GM12878 (cell line): ENCODE measurements at regions not wholly inside any gene's neighbourhood (a gene's known extent, or its start where the extent isn't known, plus 50 kb on each side); places are given as distances from the start of the nearest gene placed in this dataset.
"Not testable (repeated sequence)": the region's sequence is repeated elsewhere in the genome, so short reads cannot be mapped to it uniquely, and the experiment has no call there.

Source experiments
- ATAC-seq: fragments of 200-7000 bp; cut with Tn5 transposase; 3 replicates; pipeline ENCODE4 v1.9.1; 2020; ENCODE audit warnings: mild to moderate bottlenecking, moderate library complexity
- BruUV-seq: library from RNA; stranded (reverse); fragments of 400-500 nt; replicated peaks from 2 replicates; lab custom pipeline; 2021; lab: Mats Ljungman, UMichigan
- CTCF ChIA-PET: fragments of 300-600 bp; sonication (Branson Sonifier 250); formaldehyde crosslinking; extraction: SDS; loops from one replicate; lab custom pipeline; 2021; ENCODE audit warnings: inconsistent platforms; lab: Yijun Ruan, JAX
- POLR2A ChIA-PET: fragments of 350-600 bp; formaldehyde crosslinking; extraction: SDS; loops from one replicate; lab custom pipeline; 2021; ENCODE audit warnings: inconsistent platforms; lab: Charles Lee
- RAD21 ChIA-PET: fragments of 300-600 bp; sonication (Branson Sonifier 250); formaldehyde crosslinking; loops from one replicate; lab custom pipeline; 2023; ENCODE audit warnings: antibody characterized with exemption; ENCODE audit not compliant: unreplicated experiment; lab: Charles Lee
- SMC1A ChIA-PET: fragments of 300-600 bp; sonication (Branson Sonifier 250); formaldehyde crosslinking; loops from one replicate; lab custom pipeline; 2023; ENCODE audit not compliant: unreplicated experiment, uncharacterized antibody; lab: Charles Lee
- DNase-seq: peaks from one replicate; pipeline ENCODE4 v3.0.0-alpha.2; 2011; ENCODE audit warnings: low read depth, low spot score
- FAIRE-seq: peaks from 3 replicates; lab custom pipeline; 2011; peaks lifted over from hg19 to GRCh38; lab: Jason Lieb, UNC
- H2AFZ ChIP-seq: 2 replicates; pipeline ENCODE4 v1.6.0; 2011; ENCODE audit warnings: low read depth, low read length, control low read depth; ENCODE audit not compliant: control insufficient read depth
- H3K27ac ChIP-seq: 2 replicates; pipeline ENCODE4 v1.5.1; 2011; ENCODE audit warnings: control low read depth; ENCODE audit not compliant: control insufficient read depth, insufficient read depth
- H3K27me3 ChIP-seq, 2 experiments: replicated peaks in 1 of 2; 2 replicates each; pipeline versions ENCODE4 v1.6.0 to v1.6.1; 2011; ENCODE audit warnings: low read length in 1 of 2; ENCODE audit not compliant: control insufficient read depth in 2 of 2, insufficient read depth in 2 of 2
- H3K36me3 ChIP-seq, 2 experiments: 2 replicates each; pipeline ENCODE4 v1.5.1; 2011; ENCODE audit warnings: low read length in 1 of 2; ENCODE audit not compliant: control insufficient read depth in 2 of 2, insufficient read depth in 2 of 2
- H3K4me1 ChIP-seq: 2 replicates; pipeline ENCODE4 v1.6.1; 2011; ENCODE audit warnings: mild to moderate bottlenecking, low read length, moderate library complexity, mixed read lengths; ENCODE audit not compliant: control insufficient read depth, insufficient read depth
- H3K4me2 ChIP-seq: 2 replicates; pipeline ENCODE4 v1.6.0; 2011; ENCODE audit warnings: control low read depth; ENCODE audit not compliant: control insufficient read depth, insufficient read depth
- H3K4me3 ChIP-seq: fragments of 200-600 bp; sonication (generic); 2 replicates; pipeline ENCODE4 v1.5.1; 2016
- H3K79me2 ChIP-seq: 2 replicates; pipeline ENCODE4 v1.6.0; 2011; ENCODE audit warnings: low read length; ENCODE audit not compliant: control insufficient read depth, insufficient read depth
- H3K9ac ChIP-seq: 2 replicates; pipeline ENCODE4 v1.8.0; 2011; ENCODE audit warnings: low read length, control low read depth, mixed read lengths; ENCODE audit not compliant: control insufficient read depth, insufficient read depth
- H3K9me3 ChIP-seq: replicated peaks from 3 replicates; pipeline ENCODE4 v1.5.1; 2011; ENCODE audit warnings: mild to moderate bottlenecking, low read length; ENCODE audit not compliant: control insufficient read depth, insufficient read depth
- H4K20me1 ChIP-seq: 2 replicates; pipeline ENCODE4 v1.6.0; 2011; ENCODE audit not compliant: control insufficient read depth, insufficient read depth
- WGBS: methylation state at CpG from one replicate; pipeline ENCODE4 v1.1.6; 2016; ENCODE audit warnings: low lambda C conversion rate; ENCODE audit not compliant: insufficient replicate concordance, insufficient coverage; ENCODE audit errors: missing lambda C conversion rate; 5-methylcytosine and 5-hydroxymethylcytosine counted together
- in situ Hi-C: fragments of 300-500 bp; cut with MboI; formaldehyde crosslinking; loops from 9 replicates; pipeline ENCODE4 v1.14.3; 2018; ENCODE audit warnings: mixed read lengths
- intact Hi-C: fragments of 100-400 bp; cut with micrococcal nuclease; formaldehyde crosslinking; loops from one replicate; pipeline ENCODE4 v1.14.2; 2022; ENCODE audit not compliant: unreplicated experiment

DNA sequence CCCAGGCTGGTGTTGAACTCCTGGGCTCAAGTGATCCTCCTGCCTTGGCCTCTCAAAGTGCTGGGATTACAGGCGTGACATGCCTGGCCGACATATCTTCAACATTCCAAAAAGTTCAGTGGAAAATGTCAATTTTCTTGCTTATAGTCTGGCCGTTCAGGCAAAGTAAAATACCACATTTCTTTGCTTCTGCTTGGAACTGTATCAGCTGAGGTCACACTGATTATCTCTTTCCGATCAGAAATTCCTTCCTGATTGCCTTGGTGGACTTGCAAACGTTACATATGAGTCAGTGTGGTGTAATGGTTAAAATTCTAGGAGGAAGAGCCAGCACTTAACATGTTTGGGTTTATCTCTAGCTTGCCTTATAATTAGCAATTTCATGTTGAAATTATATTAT lies 170.6 kb upstream of the ERV3-1 start:
- H3K4me2 ChIP-seq, H3K9ac ChIP-seq, FAIRE-seq, H2AFZ ChIP-seq, H3K9me3 ChIP-seq, H3K36me3 ChIP-seq, H3K79me2 ChIP-seq, in situ Hi-C loops, intact Hi-C loops, H3K4me1 ChIP-seq, H3K4me3 ChIP-seq, BruUV-seq, H4K20me1 ChIP-seq, ATAC-seq, DNase-seq, H3K27ac ChIP-seq, SMC1A ChIA-PET, CTCF ChIA-PET, H3K27me3 ChIP-seq, POLR2A ChIA-PET, RAD21 ChIA-PET: not testable (repeated sequence)
- WGBS = 48% methylated on average over 5 of the region's 5 CpGs

DNA sequence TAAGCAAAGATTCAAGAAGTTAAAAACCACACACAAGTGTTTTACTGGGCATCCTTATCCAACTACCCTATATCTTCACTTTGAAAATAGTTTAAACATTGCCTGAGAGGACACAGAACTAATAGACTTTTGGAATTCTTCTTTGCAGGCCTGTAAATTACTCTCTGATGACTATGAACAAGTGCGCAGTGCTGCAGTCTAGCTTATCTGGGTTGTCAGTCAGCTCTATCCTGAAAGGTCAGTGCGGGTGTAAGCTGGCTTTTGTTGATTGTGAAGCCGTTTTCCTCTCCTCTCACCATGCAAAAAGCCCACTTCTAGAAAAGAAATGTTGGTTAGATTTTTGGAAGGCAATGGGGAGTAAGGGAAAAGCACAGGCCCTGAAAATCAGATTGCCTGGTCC lies 143.6 kb upstream of the ERV3-1 start:
- RAD21 ChIA-PET, H3K4me1 ChIP-seq, H3K36me3 ChIP-seq, H3K9me3 ChIP-seq, FAIRE-seq, H3K27me3 ChIP-seq, H3K4me3 ChIP-seq, H2AFZ ChIP-seq, ATAC-seq, DNase-seq, H3K79me2 ChIP-seq, POLR2A ChIA-PET, H3K4me2 ChIP-seq, SMC1A ChIA-PET, in situ Hi-C loops, intact Hi-C loops, H3K9ac ChIP-seq, CTCF ChIA-PET, BruUV-seq, H3K27ac ChIP-seq, H4K20me1 ChIP-seq: not testable (repeated sequence)
- WGBS = no CpG with 5 or more reads among the region's 3 CpGs
